GM18505 (cell line): ENCODE measurements at regions not wholly inside any gene's neighbourhood (a gene's known extent, or its start where the extent isn't known, plus 50 kb on each side); places are given as distances from the start of the nearest gene placed in this dataset.

Experiments
- ATAC-seq: cut with Tn5 transposase; IDR thresholded peaks from one replicate; pipeline ENCODE4 v1.9.1; 2021; ENCODE audit not compliant: unreplicated experiment
- POLR2A ChIP-seq: IDR thresholded peaks from 4 replicates; pipeline ENCODE4 v1.6.1; 2011; ENCODE audit warnings: borderline replicate concordance; ENCODE audit not compliant: insufficient read depth, insufficient read length; ENCODE audit errors: extremely low read depth

DNA sequence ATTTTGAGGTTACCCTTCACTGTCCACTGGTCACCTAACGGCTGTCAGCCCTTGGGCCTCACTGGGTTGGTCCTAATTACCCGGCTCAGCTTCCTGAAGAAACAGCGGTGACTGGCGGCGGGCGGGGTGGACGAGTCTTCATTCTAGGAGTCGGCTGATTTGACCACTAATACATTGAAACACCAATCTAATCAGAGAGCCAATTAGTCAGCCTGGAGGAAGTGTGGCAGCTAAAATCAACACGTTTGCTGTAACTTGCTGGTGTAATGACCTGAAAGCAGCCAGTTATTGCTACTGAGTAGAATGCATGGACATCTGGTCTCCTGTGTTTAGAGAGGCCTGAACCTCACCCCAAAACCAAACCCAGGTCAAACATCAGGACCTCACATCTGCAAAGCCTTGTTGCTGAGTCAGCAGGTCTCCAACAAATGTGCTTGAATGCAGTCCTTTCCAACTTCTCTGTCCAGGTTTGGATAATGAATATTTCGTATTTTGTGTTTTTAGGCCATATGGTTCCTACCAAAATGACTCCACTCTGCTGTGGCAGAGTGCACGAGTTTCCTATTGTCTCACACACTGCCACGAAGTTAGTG, 496.4 kb downstream of the BRD1 start:
- TF ChIP-seq POLR2A = no peak
- ATAC-seq = no peak

DNA sequence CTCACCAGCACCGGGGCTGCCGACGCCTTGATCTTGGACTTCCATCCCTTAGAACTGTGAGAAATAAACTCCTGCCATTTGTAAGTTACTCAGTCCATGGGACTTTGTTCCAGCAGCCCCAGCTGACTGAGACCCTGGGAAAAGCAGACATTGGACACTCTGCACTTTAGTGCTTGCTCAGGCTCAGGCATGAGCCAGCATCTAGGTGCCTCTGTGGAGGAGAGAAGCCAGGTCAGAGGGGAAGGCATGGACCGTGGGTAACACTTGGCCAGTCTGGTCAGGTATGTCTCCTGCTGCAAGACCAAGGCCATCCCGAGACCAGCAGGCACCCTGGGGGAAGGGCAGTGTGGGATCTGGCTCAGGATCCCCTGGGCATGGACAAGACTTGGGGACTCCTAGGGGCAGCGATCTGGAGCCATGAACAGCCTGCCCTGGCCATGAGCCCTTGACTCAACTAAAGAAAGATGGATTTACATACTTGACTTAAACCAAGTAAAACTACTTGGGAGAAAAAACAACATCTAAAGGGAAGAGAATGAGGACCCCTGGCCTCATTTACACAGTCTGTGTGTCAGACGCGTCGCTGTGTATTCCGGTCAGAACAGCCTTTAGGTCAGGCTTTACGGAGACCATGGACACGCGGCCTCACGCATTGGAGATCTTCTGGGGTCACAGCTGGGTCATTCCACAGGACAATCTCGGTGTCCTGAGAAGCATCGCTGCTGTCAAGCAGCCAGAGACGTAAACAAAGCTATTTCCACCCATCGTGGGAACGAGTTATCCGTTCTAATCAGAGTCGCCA, 497.1 kb downstream of the BRD1 start:
- no peak for ATAC-seq
- TF ChIP-seq POLR2A = no peak

DNA sequence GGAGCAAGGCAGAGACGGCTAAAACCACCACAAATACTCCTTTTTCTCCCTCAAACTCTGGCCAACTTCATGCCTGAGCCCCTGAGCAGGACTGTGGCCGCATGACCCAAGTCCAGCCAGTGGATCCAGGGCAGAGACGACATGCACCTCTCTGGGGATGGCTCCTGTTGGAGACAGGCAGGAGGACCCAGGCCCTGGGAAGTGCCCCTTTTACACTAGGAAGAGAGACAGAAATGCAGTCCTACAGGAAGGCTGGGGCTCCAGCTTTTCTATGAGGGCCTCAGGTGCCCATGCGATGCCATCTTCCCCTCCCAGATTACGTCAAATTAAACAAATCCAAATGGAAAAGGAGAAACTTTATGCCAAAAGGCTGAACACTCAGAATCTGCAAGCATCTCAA, 498.0 kb downstream of the BRD1 start:
- no peak for TF ChIP-seq POLR2A
- no peak for ATAC-seq

DNA sequence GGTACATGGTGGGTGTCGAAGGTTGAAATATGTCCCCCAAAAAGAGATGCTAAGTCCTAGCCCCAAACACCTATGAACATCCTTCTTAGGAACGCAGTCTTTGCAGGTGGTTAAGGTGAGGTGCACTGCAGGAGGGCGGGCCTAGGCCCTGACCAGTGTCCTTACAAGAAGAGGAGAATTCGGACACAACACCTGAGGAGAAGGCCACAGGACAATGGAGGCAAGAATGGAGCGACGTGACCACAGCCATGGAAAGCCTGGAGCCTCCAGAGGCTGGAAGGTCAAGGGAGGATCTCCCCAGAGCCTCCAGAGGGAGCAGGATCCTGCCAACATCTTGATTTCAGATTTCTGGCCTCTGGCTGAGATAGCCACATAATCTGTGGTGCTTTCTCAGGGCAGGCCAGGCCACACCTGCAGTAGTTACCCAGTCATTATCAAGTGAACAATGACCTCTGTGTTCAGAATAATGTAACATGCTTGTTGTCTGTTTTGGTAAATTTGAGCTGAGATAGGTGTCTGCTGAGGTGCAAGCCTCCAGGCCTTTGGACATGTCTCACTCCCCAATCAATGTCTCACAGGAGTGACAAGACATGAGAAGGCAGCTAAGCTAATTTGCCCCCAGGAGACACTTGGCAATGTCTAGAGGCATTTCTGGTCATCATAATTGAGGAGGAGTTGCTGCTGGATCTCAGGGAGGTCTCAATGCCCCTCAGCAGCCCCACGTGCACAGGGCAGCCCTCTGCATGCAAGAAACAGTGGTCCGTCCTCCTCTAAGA, 498.9 kb downstream of the BRD1 start:
- no peak for ATAC-seq
- no peak for TF ChIP-seq POLR2A

DNA sequence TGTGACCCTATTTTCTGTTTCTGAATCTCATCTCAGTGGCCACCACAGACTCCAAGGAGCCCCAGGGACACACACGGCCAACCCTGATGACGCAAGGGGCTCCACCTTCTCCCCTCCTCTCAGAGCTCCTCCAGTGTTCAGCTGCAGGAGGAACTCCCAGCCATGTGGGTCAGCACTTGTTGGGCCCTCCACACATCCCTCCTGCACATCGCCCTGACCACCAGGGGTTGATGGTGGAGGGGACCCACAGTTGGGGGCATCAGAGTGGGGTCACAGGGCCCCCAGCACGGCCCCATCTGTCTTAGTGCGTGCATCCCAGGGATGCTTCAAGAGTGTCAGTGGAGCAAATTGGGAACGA, 499.6 kb downstream of the BRD1 start:
- no peak for ATAC-seq
- no peak for TF ChIP-seq POLR2A

DNA sequence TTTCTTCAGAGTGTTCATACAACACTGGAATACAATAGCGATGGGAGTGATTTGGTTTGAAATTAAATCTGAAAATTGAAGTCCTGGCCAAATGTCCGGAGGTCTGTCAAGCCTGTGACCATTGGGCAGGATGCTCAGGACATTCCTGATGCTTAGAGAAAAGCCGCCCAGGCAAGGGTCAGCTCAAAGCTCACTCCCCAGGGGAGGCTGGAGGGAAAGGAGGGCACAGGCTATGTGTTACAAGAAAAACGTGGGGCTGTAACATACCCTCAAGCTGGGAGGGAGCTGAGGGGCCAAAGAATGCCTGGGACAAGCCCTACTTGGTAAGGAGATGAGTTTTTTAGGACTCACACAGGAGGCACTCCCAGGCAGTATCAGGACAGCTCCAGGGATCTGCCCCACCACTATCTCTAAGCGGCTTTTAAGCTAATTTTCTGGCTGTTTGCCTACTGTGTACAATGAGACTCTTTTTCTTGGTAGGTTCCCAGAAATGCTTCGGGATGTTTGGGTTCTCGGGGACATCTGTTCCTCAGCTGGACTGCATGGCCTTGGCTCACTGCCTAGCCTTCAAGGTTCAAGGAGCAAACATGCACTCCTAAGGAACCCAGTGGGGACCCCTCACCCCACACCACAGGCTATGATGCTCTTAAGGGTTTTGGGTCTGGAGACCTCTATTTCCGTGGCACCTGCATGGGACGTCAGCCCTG, 500.1 kb downstream of the BRD1 start:
- ATAC-seq = no peak
- TF ChIP-seq POLR2A = no peak

DNA sequence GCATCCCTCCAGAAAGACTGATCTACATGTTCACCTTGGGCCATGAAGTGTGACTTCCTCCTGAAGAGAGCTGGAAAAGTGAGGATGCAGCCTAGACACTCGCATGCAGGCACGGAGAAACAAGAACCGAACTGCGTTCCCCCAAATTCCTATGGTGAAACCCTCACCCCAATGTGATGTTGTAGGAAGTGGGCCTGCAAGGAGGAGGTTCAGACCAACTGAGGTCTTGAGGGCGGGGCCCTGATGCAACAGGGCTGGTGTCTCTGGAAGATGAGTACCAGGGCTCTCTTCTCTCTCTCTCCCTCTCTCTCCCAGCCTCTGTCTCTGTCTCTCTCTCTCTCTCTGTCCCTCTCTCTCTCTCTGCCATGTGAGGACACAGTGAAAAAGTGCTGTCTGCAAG, 501.1 kb downstream of the BRD1 start:
- ATAC-seq = no peak
- TF ChIP-seq POLR2A = no peak

DNA sequence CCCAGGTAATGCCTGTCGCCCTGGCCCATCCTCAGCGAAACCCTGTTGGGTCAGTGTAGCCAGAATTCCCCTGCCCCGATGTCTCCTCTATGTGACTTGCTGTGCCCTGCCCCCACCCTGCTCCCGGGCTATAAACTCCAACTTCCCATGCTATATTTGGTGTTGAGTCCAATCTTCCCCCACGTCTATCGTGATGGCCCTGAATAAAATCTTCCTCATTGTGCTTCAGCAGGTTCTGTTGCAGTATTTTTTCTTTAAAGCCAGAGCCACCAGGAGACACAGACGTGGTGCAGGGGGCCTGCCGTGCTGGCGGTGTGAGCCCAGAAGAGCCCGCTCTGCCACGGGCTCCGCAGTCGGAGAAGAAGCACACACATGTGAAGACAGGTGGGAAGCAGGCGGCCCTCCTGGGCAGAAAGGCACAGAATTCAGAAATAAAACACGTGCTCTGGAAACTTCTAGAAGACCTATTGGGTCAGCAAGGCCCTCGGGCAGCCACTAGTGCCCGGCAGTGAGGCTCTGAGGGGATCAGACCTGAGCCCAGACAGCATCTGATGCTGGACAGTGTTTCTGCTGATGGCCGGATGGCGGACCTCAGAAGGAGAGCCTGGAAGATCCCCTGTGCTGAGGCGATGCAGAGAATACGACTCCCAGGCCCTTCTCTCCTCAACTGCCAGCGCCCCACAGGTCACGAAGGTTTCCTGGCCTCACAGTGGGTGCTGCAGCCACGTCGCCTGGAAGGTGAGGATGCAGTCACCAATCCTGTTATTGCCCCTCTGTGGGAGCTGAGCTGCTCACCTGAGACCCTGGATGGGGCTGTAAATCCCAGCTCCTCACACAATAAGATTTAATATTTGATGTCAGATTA, 501.9 kb downstream of the BRD1 start:
- TF ChIP-seq POLR2A = no peak
- ATAC-seq = no peak

DNA sequence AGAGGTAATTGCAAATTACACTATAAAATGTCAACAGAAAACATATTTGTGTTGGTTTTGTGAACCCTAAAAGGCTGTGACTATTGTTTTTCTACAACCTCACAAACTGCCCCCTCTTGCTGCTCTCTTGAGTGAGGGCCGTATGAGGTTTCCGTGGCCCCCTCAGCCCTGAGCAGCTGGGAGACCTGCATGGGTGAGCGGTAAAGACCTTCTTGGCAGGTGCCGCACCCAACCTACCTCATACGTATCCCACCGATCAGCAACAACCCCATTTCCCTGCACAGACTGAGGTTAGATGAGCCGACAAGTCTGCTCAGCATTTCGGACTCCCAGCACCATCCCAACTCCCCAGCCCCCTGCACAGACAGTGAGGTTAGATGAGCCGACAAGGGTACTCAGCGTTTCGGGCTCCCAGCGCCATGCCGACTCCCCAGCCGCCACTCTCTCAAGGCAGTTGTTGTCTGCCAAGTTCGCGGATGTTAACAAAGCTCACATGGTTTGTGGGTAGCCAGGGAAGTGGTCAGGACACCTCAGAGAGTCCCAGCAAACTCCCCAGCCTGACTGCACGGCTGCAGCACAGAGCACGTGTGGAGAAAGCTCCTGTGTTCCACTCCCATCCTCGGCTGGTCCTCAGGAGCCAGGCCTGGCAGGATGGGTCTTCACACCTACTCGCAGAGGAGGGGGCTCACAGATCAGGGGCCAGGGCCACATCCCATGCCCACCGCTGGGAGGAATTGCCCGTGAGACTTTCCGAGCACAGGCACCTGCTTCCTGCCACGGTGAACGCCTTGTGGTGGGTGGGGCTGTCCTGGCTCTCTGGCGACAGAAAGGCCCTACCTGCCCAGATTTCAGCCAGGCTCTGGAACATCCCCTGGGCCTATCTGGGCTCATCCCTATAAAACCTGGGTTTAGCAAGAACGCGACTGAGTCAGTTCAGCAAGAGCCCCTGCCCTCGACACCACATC, 502.9 kb downstream of the BRD1 start:
- no peak for ATAC-seq

DNA sequence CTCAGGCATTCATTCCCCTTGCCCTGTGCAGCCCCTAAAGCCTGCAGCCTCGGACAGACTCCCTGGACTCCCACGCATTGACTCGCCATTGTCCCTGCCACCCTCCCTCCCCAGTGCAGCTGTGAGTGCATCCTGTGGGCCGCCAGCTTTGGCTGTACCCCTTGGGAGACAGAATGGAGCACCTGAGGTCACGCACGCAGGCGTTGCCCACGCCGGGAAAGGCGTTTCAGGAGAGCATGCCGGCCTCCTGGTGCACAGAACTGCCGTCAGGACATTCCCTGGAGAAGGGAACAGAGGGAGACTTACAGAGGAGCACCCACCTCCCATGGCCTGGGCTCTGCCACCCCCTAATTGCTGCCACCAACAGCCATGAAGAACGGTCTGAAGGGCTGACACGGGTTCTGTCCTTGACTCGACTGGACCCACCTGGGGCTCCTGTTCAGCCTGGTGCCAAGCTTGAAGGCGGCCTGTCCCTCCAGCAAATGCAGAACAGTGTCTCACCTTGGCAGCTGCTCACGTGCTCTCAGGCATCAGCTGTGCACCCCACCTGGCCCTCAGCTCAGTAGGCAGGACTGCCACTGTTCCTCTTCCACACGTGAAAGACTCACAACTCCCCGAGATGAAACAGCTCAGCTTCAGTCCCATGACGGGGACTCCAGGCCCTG, 503.8 kb downstream of the BRD1 start:
- no peak for ATAC-seq
- TF ChIP-seq POLR2A = no peak

More for the DNA sequence above, 502.9 kb downstream of the BRD1 start:
- TF ChIP-seq POLR2A = no peak

DNA sequence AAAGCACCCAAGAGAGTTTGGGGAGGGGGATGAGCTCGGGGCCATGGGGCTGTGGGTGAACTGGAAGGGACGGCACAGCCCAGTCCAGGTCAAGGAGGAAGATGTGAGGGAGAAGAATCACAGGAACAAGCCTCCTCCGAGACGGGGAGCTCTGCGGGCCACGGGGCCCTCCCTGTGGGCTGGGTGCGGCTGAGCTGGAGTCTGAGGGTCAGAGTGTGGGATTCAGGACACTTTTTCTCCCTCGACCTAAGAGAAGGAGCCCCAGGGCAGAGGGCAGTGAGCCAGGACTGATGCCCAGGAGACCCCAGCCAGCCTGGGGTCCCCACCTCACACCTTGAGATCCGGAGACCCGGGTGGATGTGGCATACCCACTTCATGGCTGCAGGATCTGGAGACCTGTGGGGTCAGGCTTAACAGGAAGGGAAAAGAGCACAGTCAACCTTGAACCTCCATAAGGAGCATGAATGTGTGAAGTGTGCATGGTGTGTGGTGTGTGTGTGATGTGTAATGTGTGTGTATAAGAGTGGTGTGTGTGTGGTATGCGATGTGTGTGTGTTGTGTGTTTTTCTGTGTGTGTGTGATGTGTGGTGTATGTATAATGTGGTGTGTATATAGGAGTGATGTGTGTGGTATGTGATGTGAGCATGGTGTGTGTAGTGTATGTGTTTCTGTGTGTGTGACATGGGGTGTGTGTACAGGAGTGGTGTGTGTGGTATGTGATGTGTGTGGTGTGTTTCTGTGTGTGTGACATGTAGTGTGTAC, 504.6 kb downstream of the BRD1 start:
- ATAC-seq = no peak
- TF ChIP-seq POLR2A = no peak

DNA sequence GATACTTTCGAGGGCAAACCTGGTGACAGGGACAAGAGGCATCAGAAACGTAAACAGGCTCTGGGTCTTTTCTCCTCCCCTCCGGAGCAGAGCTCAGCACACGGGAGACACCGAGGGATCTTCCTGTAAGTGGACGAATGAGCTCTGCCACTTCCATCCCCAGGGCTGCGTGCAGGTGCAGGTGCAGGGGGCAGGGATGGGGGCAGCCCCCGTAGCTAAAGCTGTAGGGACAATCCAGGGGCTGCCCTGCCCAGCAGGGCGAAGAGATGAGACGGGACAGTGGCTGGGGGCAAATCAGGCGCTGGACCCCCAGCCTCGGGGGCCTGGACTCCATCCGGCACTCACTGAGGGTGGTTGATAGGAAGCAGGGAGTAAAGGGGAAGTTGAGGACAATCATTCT, 505.4 kb downstream of the BRD1 start:
- no peak for TF ChIP-seq POLR2A
- no peak for ATAC-seq
